Activated CD8-positive, alpha-beta memory T cell treated with anti-CD3 and anti-CD28 coated beads, Interleukin-2, amount 50 U/mL, for 4 hours (primary cell): ENCODE measurements at regions not wholly inside any gene's neighbourhood (a gene's known extent, or its start where the extent isn't known, plus 50 kb on each side); places are given as distances from the start of the nearest gene placed in this dataset.

ENCODE experiments used
- DNase-seq: peaks from one replicate; pipeline ENCODE4 v3.0.0-alpha.2; 2020

GRCh38 chr1:181341026-181341632 is 142.2 kb upstream of the CACNA1E start:
- DNase-seq: no peak

DNA sequence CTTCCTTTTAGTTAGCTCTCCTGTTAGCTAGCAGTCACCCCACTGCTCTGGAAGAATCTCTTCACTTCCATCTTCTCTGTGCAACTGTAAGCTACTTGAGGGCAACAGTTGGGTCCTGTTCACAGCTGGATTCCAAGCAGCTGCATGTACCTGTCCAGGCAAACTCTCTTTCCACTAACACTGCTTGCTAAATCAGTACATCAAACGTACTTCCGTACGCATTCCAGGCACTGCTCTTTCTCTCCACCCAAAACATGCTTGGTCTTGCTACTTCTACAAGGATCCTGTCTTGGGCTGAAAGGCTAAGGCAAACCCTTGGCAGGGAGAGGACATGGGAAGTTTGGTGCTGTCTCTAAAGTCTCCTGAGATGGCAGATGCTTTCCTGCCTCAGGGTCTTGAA is 139.2 kb upstream of the CACNA1E start:
- no peak for DNase-seq

DNA sequence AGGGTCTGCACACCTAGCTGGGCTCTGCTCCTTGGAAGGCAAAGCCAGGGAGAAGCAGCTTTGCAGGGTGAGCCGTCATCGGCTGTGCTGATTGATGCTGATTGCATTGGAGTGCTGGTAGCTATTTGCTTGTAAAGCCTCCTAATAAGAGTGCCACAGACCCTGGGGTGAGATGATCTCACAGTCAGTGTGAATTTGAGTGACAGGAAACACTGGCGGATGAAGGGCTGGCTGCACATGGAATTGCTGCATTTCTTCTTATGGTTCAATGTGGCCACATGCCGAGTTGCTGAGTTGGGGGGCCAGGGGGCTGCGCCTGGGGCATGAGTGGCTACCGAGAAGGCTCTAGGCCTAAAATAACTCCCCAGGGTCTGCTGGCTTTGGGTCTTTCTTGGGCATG is 138.2 kb upstream of the CACNA1E start:
- DNase-seq: no peak

DNA sequence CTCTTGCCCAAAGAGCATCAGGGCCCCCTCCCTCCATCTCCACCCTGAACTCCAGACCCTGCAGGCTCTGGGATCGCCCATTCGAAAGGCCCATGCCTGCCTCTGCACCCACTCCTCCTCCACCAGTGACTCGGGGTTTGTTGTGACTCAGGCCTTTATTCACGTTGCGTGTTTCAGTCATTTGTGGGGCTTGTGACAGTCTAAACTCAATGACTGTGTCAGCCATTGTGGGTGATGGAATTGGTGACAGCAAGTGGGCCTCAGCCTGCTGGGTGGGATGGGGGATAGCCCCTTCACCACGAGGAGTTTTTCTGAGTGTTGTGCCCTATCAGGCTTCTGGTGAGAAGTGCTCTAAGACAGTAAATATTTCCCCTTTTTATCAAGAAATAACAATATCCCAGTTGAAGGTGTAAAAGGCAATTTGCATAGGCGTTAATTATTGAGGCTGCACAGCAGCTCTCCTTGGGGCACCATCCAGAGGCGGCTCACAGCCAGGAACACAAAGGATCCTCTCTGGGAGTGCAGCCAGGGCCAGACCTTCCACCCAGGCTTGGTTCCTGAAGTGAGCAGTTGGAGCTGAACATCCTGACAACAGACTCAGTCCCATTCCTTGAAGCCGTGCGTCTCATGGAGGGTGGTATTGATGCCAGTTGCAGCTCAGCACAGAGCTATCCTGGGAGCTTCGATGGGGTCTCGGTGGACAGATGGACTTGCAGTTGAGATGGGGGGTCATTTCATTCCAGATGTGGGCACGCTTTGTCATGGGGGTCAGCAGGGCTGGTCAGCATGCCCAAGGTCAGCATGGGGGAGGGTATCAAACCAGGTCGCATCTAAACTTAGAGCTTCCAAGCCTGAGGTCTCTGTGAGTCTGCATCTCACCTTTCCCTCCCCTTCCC is 135.6 kb upstream of the CACNA1E start:
- no peak for DNase-seq

GRCh38 chr1:181349512-181349911 is 133.8 kb upstream of the CACNA1E start:
- no peak for DNase-seq

- no peak for DNase-seq
These were observed 133.2 kb upstream of the CACNA1E start for GRCh38 chr1:181350131-181350530.

GRCh38 chr1:181351740-181352139 is 131.6 kb upstream of the CACNA1E start:
- DNase-seq: no peak

DNA sequence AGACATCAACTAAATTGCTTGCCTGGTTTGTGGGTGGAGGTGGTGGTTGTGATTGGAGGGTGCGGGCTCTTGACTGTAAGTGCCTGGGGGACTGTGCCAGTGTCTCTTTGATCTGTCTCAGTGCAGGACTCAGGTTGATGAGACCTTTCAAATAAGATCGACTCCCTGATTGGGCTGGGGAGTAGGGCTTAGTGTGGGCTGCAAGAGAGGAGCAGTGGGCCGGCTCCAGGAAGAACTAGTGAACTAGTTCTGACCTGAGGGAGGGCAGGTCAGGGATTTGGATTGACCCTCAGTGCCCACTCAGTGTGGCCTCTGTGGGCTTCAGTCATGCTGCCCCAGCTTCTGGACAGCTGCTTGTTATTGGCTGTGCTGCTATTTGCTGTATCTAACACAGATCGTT is 130.6 kb upstream of the CACNA1E start:
- DNase-seq: no peak

- DNase-seq: no peak
These were observed 129.8 kb upstream of the CACNA1E start for GRCh38 chr1:181353526-181353925.

DNA sequence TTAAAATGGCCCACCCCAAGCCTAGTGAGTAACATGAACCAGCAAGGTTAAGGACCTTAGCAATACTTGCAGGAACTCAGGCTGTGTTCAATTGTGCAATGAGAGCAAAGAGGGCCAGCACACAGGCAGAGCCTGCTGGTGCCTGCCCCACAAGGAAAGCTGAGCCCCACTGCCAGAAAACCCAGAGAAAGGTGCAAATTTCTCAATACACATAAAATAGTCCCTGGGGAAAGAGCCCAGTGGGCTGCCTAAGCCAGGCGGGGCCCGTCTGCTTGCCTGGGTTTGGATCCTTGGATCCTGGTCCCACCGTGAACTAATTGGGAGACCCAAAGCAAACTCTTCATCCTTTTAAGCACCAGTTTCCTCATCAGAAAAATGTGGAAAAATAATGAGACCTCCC is 128.5 kb upstream of the CACNA1E start:
- DNase-seq: no peak

- no peak for DNase-seq
These were observed 126.6 kb upstream of the CACNA1E start for GRCh38 chr1:181356505-181357340.

- DNase-seq: no peak
These were observed 124.3 kb upstream of the CACNA1E start for GRCh38 chr1:181359012-181359411.

- DNase-seq: no peak
These were observed 118.5 kb upstream of the CACNA1E start for GRCh38 chr1:181364801-181365200.

GRCh38 chr1:181366910-181367309 is 116.4 kb upstream of the CACNA1E start:
- DNase-seq: no peak

DNA sequence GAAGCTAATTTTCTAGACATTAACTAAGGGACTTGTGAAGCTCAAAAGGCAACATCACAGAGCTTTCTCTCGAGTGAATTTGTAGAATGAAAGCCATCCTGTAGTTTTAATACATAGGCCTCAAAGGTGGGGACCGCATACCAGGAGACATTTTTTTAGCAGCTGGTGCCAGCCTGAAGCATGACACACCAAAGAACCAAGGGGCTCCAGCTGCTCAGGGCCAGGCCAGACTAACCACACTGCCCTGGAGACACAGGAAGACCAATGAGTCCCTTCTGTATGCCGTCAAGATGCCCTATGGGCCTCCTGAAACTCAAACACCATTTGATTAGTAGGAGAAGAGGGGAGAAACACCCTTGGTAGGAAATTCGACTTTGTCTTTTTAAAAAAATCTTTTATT is 113.9 kb upstream of the CACNA1E start:
- DNase-seq: no peak

DNA sequence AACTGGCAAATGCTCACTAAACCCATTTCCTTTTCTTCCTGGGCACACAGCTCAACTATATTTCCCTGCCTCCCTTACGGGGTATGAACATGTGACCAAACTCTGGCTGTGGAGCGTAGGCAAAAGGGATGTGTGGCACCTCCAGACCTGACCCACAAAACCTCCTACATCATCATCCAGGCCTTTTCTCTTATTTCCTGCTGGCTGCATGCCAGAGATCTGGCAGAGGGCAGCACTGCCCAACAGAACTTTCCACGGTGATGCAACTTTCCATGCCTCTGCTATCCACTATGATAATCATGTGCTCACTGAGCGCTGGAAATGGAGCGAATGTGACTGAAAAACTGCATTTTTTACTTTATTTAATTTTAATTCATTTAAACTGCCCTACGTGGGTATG is 99.6 kb upstream of the CACNA1E start:
- no peak for DNase-seq

- DNase-seq: no peak
These were observed 97.0 kb upstream of the CACNA1E start for GRCh38 chr1:181386340-181386739.

DNA sequence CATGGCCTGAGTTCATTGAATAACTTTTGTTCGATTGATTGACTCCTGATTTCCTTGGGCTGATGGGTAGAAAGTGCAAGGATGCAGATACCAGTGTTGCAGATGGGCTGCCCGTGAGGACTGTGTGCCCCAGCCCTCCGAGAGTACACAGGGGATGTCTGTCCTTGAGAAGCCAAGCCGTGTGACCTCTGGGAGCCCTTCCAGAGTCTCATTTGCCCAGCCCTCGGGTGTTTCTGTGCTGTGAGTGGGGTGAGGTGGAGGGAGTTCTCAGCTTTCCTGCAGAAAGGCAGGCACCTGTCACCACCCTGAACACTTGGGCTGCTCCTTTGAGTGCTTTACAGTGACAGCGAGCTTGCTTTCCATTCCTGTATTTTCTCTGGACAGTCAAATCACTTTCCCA is 96.4 kb upstream of the CACNA1E start:
- DNase-seq: no peak

GRCh38 chr1:181387702-181388101 is 95.6 kb upstream of the CACNA1E start:
- DNase-seq: no peak

GRCh38 chr1:181390410-181391077 is 92.8 kb upstream of the CACNA1E start:
- DNase-seq: no peak

DNA sequence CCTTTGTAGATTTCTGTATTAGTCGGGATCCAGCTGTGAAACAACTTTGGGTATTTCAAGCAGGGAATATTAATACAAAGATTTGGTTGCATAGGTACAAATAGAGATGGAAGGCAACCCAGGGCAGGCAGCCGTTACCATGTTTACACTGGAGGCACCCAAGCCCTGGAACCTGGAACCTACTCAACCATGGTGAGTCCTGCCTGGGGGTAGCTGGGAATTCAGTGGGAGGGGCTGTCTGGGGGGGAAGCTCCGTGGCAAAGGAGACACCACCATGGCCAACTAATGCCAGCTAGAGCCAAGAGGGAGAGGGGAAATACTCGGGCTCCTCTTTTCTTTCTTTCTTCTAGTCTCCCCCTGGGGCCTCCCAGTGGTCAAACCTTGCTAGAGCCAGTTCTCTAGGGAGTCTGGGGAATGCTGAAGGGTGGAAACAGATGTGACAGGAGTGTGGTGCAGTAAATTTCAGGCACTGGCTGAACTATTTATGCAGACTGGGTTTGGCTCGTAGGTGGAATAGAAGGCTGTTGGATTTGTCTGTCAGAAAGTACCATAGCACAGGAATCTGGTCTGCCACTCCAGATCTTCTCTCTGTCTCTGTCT is 91.9 kb upstream of the CACNA1E start:
- no peak for DNase-seq

GRCh38 chr1:181392133-181392532 is 91.2 kb upstream of the CACNA1E start:
- DNase-seq: no peak
